HepG2 (cell line): ENCODE measurements at regions not wholly inside any gene's neighbourhood (a gene's known extent, or its start where the extent isn't known, plus 50 kb on each side); places are given as distances from the start of the nearest gene placed in this dataset.

Experiments
- ATAC-seq: fragments of 200-7000 bp; cut with Tn5 transposase; 3 replicates; pipeline ENCODE4 v1.9.1; 2020; ENCODE audit warnings: mild to moderate bottlenecking, moderate library complexity
- BruUV-seq: library from RNA; stranded (reverse); fragments of 400-500 nt; replicated peaks from 2 replicates; lab custom pipeline; 2021; lab: Mats Ljungman, UMichigan
- CTCF ChIA-PET: fragments of 300-600 bp; formaldehyde crosslinking; extraction: SDS; loops from one replicate; lab custom pipeline; 2021; ENCODE audit warnings: low total read pairs, inconsistent platforms, low intra/inter-chr PET ratio; lab: Yijun Ruan, JAX
- POLR2A ChIA-PET: fragments of 350-600 bp; sonication (Branson Sonifier 250); formaldehyde crosslinking; loops from one replicate; lab custom pipeline; 2020; ENCODE audit warnings: antibody characterized with exemption, inconsistent platforms; lab: Yijun Ruan, JAX
- DNase-seq: peaks from one replicate; pipeline ENCODE4 v3.0.0-alpha.2; 2015; ENCODE audit warnings: low spot score
- FAIRE-seq: peaks from 3 replicates; lab custom pipeline; 2011; peaks lifted over from hg19 to GRCh38; lab: Jason Lieb, UNC
- H2AFZ ChIP-seq: one replicate; pipeline ENCODE4 v1.6.1; 2011; ENCODE audit warnings: low read length, inconsistent platforms
- H3K27ac ChIP-seq: fragments of 300-600 bp; 3 replicates; pipeline ENCODE4 v1.8.0; 2011; ENCODE audit warnings: mixed run types, mild to moderate bottlenecking, mixed read lengths, low read length, inconsistent platforms; ENCODE audit not compliant: insufficient read depth; ENCODE audit errors: extremely low read length
- H3K27me3 ChIP-seq, 2 experiments: fragments of 200-600 bp in 1 of 2; 2 replicates in 1 of 2; 3 replicates in 1 of 2; pipeline versions ENCODE4 v1.6.0 to v1.8.0; 2011; ENCODE audit warnings: low read length in 2 of 2, mild to moderate bottlenecking in 2 of 2, moderate library complexity in 2 of 2, inconsistent platforms in 1 of 2; ENCODE audit not compliant: insufficient read depth in 2 of 2, control insufficient read depth in 1 of 2
- H3K36me3 ChIP-seq, 2 experiments: fragments of 200-600 bp in 1 of 2; replicated peaks in 1 of 2; 2 replicates in 1 of 2; 3 replicates in 1 of 2; pipeline versions ENCODE4 v1.5.1 to v1.8.0; 2011; ENCODE audit warnings: low read length in 2 of 2, inconsistent platforms in 1 of 2; ENCODE audit not compliant: insufficient read depth in 2 of 2, control insufficient read depth in 1 of 2
- H3K4me1 ChIP-seq: 2 replicates; pipeline ENCODE4 v1.5.1; 2012; ENCODE audit warnings: low read length, inconsistent platforms; ENCODE audit not compliant: insufficient read depth
- H3K4me2 ChIP-seq: 2 replicates; pipeline ENCODE4 v1.6.0; 2011; ENCODE audit warnings: low read depth, low read length, inconsistent platforms
- H3K4me3 ChIP-seq, 3 experiments: fragments of 200-600 bp in 1 of 3; sonication (generic), shearing (Covaris generic) in 1 of 3; replicated peaks in 1 of 3; 2 replicates each; pipeline ENCODE4 v1.5.1; 2011 to 2016; ENCODE audit warnings: low read length in 3 of 3, inconsistent platforms in 2 of 3, low read depth in 2 of 3, mild to moderate bottlenecking in 2 of 3, control low read depth in 1 of 3, mixed read lengths in 1 of 3; ENCODE audit not compliant: insufficient read depth in 1 of 3
- H3K79me2 ChIP-seq: one replicate; pipeline ENCODE4 v1.6.1; 2011; ENCODE audit warnings: low read length, inconsistent platforms; ENCODE audit not compliant: insufficient read depth
- H3K9ac ChIP-seq: 2 replicates; pipeline ENCODE4 v1.6.0; 2011; ENCODE audit warnings: mild to moderate bottlenecking, low read depth, low read length, inconsistent platforms; ENCODE audit not compliant: insufficient read depth
- H3K9me3 ChIP-seq: 2 replicates; pipeline ENCODE4 v1.5.1; 2012; ENCODE audit warnings: mild to moderate bottlenecking, low read length
- H4K20me1 ChIP-seq: 2 replicates; pipeline ENCODE4 v1.6.0; 2011; ENCODE audit warnings: inconsistent platforms, mild to moderate bottlenecking, low read length, moderate library complexity; ENCODE audit not compliant: insufficient read depth
- DDIT3 ChIP-seq: sonication (generic); formaldehyde crosslinking; IDR thresholded peaks from 2 replicates; pipeline ENCODE4 v1.4.0; 2020; ENCODE audit warnings: mild to moderate bottlenecking, missing genetic modification reagents
- ZNF704 ChIP-seq: sonication (generic); formaldehyde crosslinking; IDR thresholded peaks from 2 replicates; pipeline ENCODE4 v1.8.1; 2023; ENCODE audit warnings: mild to moderate bottlenecking, inconsistent platforms, moderate library complexity, missing genetic modification reagents, borderline replicate concordance
- WGBS: methylation state at CpG from one replicate; pipeline ENCODE4 v1.1.6; 2017; ENCODE audit warnings: low lambda C conversion rate; 5-methylcytosine and 5-hydroxymethylcytosine counted together
- in situ Hi-C: cut with HindIII; loops from 2 replicates; pipeline ENCODE4 v1.10.0; 2017; ENCODE audit warnings: low pct_unique_long_range_greater_than_20kb; ENCODE audit not compliant: extremely low pct_ligation_motif_present
- intact Hi-C: fragments of 100-400 bp; cut with micrococcal nuclease; formaldehyde crosslinking; loops from one replicate; pipeline ENCODE4 v1.10.0; 2022; ENCODE audit not compliant: unreplicated experiment

GRCh38 chr19:28607066-28607583 is 605.8 kb downstream of the UQCRFS1 start (continued):
- TF ChIP-seq DDIT3 (CRISPR knock-in tag): no peak

GRCh38 chr19:28606269-28607032 is 606.5 kb downstream of the UQCRFS1 start:
- Histone ChIP-seq H3K4me2 (no peak overlapping the region), H3K4me3 (no peak overlapping the region), H3K79me2 (no peaks in the 10 kb centered on the region), H3K27me3 (no peaks in the 10 kb centered on the region), H3K9ac (no peak overlapping the region), H3K27ac (no peak overlapping the region), H3K36me3 (no peaks in the 10 kb centered on the region), H4K20me1 (no peaks in the 10 kb centered on the region), H3K4me1 (no peaks in the 10 kb centered on the region), H2AFZ (no peak overlapping the region), H3K9me3 (peaks cover 99% of the 10 kb centered on the region)
- FAIRE-seq (no peak), DNase-seq (no peak), ATAC-seq (no peak)
- in situ Hi-C loops: no loop called here
- BruUV-seq: no TSS peak
- TF ChIP-seq ZNF704 (CRISPR knock-in tag): no peak
- ChIA-PET CTCF (no interaction called here), POLR2A (no interaction called here)
- WGBS: 25% methylated on average over 13 of the region's 14 CpGs
- intact Hi-C loops: no loop called here
